ENCODE measurements at regions not wholly inside any gene's neighbourhood (a gene's known extent, or its start where the extent isn't known, plus 50 kb on each side); places are given as distances from the start of the nearest gene placed in this dataset.
"Not testable (repeated sequence)": the region's sequence is repeated elsewhere in the genome, so short reads cannot be mapped to it uniquely, and the experiment has no call there.

- TF ChIP-seq CTCF (IDR thresholded peaks at IDR 0.05; ENCODE audit: extremely low read depth, missing control alignments): no peak
- no peak for DNase-seq (ENCODE audit: low spot score)
These were observed 176.1 kb upstream of the PFKP start for GRCh38 chr10:2891073-2891769.

- no peak for DNase-seq (ENCODE audit: low spot score)
- TF ChIP-seq CTCF (IDR thresholded peaks at IDR 0.05; ENCODE audit: extremely low read depth, missing control alignments): no peak
These were observed 177.3 kb upstream of the PFKP start for GRCh38 chr10:2890093-2890492.

GRCh38 chr10:2888403-2889004 lies 178.8 kb upstream of the PFKP start:
- TF ChIP-seq CTCF (IDR thresholded peaks at IDR 0.05; ENCODE audit: extremely low read depth, missing control alignments): no peak
- no peak for DNase-seq (ENCODE audit: low spot score)

GRCh38 chr10:2887391-2888070 lies 179.8 kb upstream of the PFKP start:
- DNase-seq (ENCODE audit: low spot score): no peak
- no peak for TF ChIP-seq CTCF (IDR thresholded peaks at IDR 0.05; ENCODE audit: extremely low read depth, missing control alignments)

- no peak for DNase-seq (ENCODE audit: low spot score)
- TF ChIP-seq CTCF (IDR thresholded peaks at IDR 0.05; ENCODE audit: extremely low read depth, missing control alignments): no peak
These were observed 180.7 kb upstream of the PFKP start for GRCh38 chr10:2886662-2887061.

GRCh38 chr10:2885288-2886278 lies 181.8 kb upstream of the PFKP start:
- TF ChIP-seq CTCF (IDR thresholded peaks at IDR 0.05; ENCODE audit: extremely low read depth, missing control alignments): no peak
- DNase-seq (ENCODE audit: low spot score): no peak

GRCh38 chr10:2883983-2884540 lies 183.3 kb upstream of the PFKP start:
- DNase-seq (ENCODE audit: low spot score): not testable (repeated sequence)

Data from GM20000 (cell line).